ENCODE measurements at regions not wholly inside any gene's neighbourhood (a gene's known extent, or its start where the extent isn't known, plus 50 kb on each side); places are given as distances from the start of the nearest gene placed in this dataset.

DNA sequence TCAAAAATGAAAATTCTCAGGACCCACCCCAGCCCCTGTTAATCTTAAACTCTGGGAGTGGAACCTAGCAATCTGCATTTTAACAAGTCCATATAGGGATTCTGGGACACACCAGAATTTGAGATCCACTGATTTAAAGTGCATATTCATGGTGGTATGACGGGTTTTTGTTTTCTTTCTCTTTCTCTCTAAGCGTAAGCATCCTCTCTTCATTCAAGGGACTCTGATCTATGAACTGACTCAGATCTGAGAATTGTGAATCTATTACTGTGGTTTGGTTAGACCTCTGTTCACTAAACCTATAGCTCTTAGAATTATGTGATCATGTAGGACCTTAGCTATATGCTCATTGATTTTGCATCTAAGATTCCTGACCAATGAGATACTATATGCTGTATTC, 565.2 kb downstream of the CCDC171 start:
- TF ChIP-seq, protein P1, sequence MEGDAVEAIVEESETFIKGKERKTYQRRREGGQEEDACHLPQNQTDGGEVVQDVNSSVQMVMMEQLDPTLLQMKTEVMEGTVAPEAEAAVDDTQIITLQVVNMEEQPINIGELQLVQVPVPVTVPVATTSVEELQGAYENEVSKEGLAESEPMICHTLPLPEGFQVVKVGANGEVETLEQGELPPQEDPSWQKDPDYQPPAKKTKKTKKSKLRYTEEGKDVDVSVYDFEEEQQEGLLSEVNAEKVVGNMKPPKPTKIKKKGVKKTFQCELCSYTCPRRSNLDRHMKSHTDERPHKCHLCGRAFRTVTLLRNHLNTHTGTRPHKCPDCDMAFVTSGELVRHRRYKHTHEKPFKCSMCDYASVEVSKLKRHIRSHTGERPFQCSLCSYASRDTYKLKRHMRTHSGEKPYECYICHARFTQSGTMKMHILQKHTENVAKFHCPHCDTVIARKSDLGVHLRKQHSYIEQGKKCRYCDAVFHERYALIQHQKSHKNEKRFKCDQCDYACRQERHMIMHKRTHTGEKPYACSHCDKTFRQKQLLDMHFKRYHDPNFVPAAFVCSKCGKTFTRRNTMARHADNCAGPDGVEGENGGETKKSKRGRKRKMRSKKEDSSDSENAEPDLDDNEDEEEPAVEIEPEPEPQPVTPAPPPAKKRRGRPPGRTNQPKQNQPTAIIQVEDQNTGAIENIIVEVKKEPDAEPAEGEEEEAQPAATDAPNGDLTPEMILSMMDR (IDR thresholded peaks at IDR 0.05; ENCODE audit: poor library complexity) = no peak
- TF ChIP-seq EZH2 (IDR thresholded peaks at IDR 0.05; ENCODE audit: borderline replicate concordance) = no peak
- no peak for TF ChIP-seq EZH2phosphoT487 (IDR thresholded peaks at IDR 0.05; ENCODE audit: low read depth, severe bottlenecking, unreplicated experiment)
- Histone ChIP-seq H3K4me3 (no peak overlapping the region), H3K9me2 (replicated peaks; ENCODE audit: insufficient read depth) (no peaks in the 10 kb centered on the region), H3K79me2 (no peaks in the 10 kb centered on the region), H3K27ac (no peak overlapping the region), H3K4me1 (ENCODE audit: insufficient read depth) (no peaks in the 10 kb centered on the region), H3K4me2 (no peak overlapping the region), H4K20me1 (ENCODE audit: insufficient read depth, poor library complexity, severe bottlenecking) (no peaks in the 10 kb centered on the region), H3K36me3 (replicated peaks; ENCODE audit: insufficient read depth, low read depth) (no peaks in the 10 kb centered on the region), H2AFZ (no peak overlapping the region), H3K9me3 (ENCODE audit: low read depth) (no peaks in the 10 kb centered on the region), H3K27me3 (no peaks in the 10 kb centered on the region)
- 99% methylated on average over 2 of the region's 2 CpGs for WGBS (ENCODE audit: low lambda C conversion rate, missing lambda C conversion rate)
- DNase-seq (ENCODE audit: low spot score) = no peak

DNA sequence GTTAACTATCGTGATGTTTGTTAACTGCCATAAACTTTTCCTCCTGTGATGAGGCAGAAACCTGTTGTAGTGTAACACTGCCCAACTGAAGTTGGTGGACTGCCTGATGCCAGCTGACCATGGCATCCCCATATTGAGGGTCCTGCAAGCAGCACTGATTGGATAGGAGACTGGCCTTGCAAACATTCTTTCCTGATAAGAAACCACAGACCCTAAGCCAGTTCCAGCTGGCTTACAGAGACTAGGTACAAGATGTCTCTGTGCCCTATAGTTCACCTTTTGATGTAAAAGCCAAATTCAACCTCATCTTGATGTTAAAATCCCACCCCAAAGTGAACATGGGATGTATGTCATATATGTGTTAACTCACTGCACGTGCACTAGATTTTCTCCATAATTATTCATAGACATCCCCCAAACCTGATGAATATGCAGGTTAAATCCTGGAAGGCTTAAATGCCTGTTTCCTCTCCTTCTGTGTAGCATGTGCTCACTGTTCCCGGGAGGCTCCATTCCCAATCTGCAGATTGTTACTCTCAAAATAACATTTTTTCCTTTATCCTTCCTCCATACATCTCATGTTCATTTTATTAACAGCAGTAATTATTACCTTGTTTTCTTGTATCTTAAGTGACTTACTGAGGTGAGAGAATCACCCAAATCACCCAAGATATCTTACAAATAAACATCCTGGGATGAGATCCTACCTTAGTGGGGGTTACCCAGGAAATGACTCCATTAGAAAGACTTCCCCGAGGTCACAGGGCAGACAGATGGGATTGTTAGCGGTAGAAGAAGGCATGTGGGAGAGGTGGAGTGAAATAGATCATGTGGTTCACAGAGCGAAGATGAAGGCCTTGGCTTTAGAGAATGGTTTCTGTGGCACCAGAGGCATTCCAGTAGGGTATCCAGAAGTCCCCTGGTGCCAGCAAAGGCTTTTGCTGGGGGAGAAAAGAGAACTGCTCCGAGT, 566.7 kb downstream of the CCDC171 start:
- Histone ChIP-seq H3K4me1 (ENCODE audit: insufficient read depth) (no peaks in the 10 kb centered on the region), H3K27me3 (no peaks in the 10 kb centered on the region), H2AFZ (no peak overlapping the region), H3K4me3 (no peak overlapping the region), H3K9me2 (replicated peaks; ENCODE audit: insufficient read depth) (no peaks in the 10 kb centered on the region), H3K9me3 (ENCODE audit: low read depth) (no peaks in the 10 kb centered on the region), H4K20me1 (ENCODE audit: insufficient read depth, poor library complexity, severe bottlenecking) (no peaks in the 10 kb centered on the region), H3K4me2 (no peak overlapping the region), H3K27ac (no peak overlapping the region), H3K79me2 (no peaks in the 10 kb centered on the region), H3K36me3 (replicated peaks; ENCODE audit: insufficient read depth, low read depth) (no peaks in the 10 kb centered on the region)
- WGBS (ENCODE audit: low lambda C conversion rate, missing lambda C conversion rate) = 86% methylated on average over 7 of the region's 7 CpGs
- no peak for DNase-seq (ENCODE audit: low spot score)
- TF ChIP-seq EZH2phosphoT487 (IDR thresholded peaks at IDR 0.05; ENCODE audit: low read depth, severe bottlenecking, unreplicated experiment) (no peak), EZH2 (IDR thresholded peaks at IDR 0.05; ENCODE audit: borderline replicate concordance) (no peak)
- TF ChIP-seq, protein P1 (IDR thresholded peaks at IDR 0.05; ENCODE audit: poor library complexity) = no peak

DNA sequence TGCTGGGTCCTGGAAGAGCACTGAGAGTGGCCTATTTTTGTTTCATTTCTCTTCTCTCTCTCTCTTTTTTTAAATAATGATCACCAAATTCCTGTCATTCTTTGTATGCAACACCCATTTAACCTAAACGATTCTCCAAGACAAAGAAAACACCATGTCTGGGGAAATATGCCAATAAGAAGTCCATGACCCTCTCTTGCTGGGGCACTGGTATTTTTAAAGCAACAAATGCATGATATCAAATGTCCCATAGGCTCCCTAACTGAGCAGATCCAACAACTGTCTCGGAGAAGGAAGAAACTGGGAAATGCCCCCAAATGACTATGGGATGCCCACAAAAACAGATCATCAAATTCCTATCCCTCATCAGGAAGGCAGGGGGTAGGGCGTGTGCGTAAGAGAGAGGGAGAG, 567.4 kb downstream of the CCDC171 start:
- Histone ChIP-seq H3K9me3 (ENCODE audit: low read depth) (no peaks in the 10 kb centered on the region), H3K9me2 (replicated peaks; ENCODE audit: insufficient read depth) (no peaks in the 10 kb centered on the region), H3K4me2 (no peak overlapping the region), H3K36me3 (replicated peaks; ENCODE audit: insufficient read depth, low read depth) (no peaks in the 10 kb centered on the region), H3K79me2 (no peaks in the 10 kb centered on the region), H3K27me3 (no peaks in the 10 kb centered on the region), H4K20me1 (ENCODE audit: insufficient read depth, poor library complexity, severe bottlenecking) (no peaks in the 10 kb centered on the region), H3K27ac (no peak overlapping the region), H2AFZ (no peak overlapping the region), H3K4me1 (ENCODE audit: insufficient read depth) (no peaks in the 10 kb centered on the region), H3K4me3 (no peak overlapping the region)
- DNase-seq (ENCODE audit: low spot score) = no peak
- no peak for TF ChIP-seq EZH2 (IDR thresholded peaks at IDR 0.05; ENCODE audit: borderline replicate concordance)
- TF ChIP-seq, protein P1 (IDR thresholded peaks at IDR 0.05; ENCODE audit: poor library complexity) = no peak
- TF ChIP-seq EZH2phosphoT487 (IDR thresholded peaks at IDR 0.05; ENCODE audit: low read depth, severe bottlenecking, unreplicated experiment) = no peak
- 75% methylated on average over 4 of the region's 4 CpGs for WGBS (ENCODE audit: low lambda C conversion rate, missing lambda C conversion rate)
